Renal pelvis (tissue), 1 donor: ENCODE measurements at regions not wholly inside any gene's neighbourhood (a gene's known extent, or its start where the extent isn't known, plus 50 kb on each side); places are given as distances from the start of the nearest gene placed in this dataset.
A peak's percentile ranks its signal among the peaks of the same experiment; 100 is the strongest.

ENCODE experiments used
- DNase-seq: peaks from one replicate; pipeline ENCODE4 v3.0.0-alpha.2; 2013

GRCh38 chr4:56206258-56206657 is 181.0 kb downstream of the AASDH start:
- DNase-seq: no peak

- no peak for DNase-seq
Measured at GRCh38 chr4:56200275-56200674, 187.0 kb downstream of the AASDH start.

- DNase-seq: no peak
Measured at GRCh38 chr4:56198265-56198664, 189.0 kb downstream of the AASDH start.

- DNase-seq: no peak
Measured at GRCh38 chr4:56197387-56197786, 189.9 kb downstream of the AASDH start.

- DNase-seq: no peak
Measured at GRCh38 chr4:56195025-56195424, 192.3 kb downstream of the AASDH start.

GRCh38 chr4:56191534-56191933 is 195.8 kb downstream of the AASDH start:
- no peak for DNase-seq

- no peak for DNase-seq
Measured at GRCh38 chr4:56187688-56188087, 199.6 kb downstream of the AASDH start.

- DNase-seq: no peak
Measured at GRCh38 chr4:56186808-56187523, 200.3 kb downstream of the AASDH start.

- no peak for DNase-seq
Measured at GRCh38 chr4:56185901-56186300, 201.4 kb downstream of the AASDH start.

GRCh38 chr4:56184214-56184613 is 203.1 kb downstream of the AASDH start:
- no peak for DNase-seq

GRCh38 chr4:56183344-56183959 is 203.8 kb downstream of the AASDH start:
- DNase-seq: no peak

- DNase-seq: no peak
Measured at GRCh38 chr4:56182356-56182755, 204.9 kb downstream of the AASDH start.

- DNase-seq: no peak
Measured at GRCh38 chr4:56181140-56181953, 205.9 kb downstream of the AASDH start.

- no peak for DNase-seq
Measured at GRCh38 chr4:56169061-56169460, 218.2 kb downstream of the AASDH start.

GRCh38 chr4:56164907-56165306 is 216.2 kb downstream of the CEP135 start:
- peak; percentile 54 for DNase-seq

- no peak for DNase-seq
Measured at GRCh38 chr4:56160636-56161035, 211.9 kb downstream of the CEP135 start.

- DNase-seq: no peak
Measured at GRCh38 chr4:56158483-56158882, 209.7 kb downstream of the CEP135 start.

- DNase-seq: no peak
Measured at GRCh38 chr4:56156141-56156540, 207.4 kb downstream of the CEP135 start.

- no peak for DNase-seq
Measured at GRCh38 chr4:56155432-56155831, 206.7 kb downstream of the CEP135 start.

- DNase-seq: no peak
Measured at GRCh38 chr4:56149591-56149990, 200.8 kb downstream of the CEP135 start.

- DNase-seq: no peak
Measured at GRCh38 chr4:56148428-56148827, 199.7 kb downstream of the CEP135 start.

- no peak for DNase-seq
Measured at GRCh38 chr4:56147371-56147770, 198.6 kb downstream of the CEP135 start.

- no peak for DNase-seq
Measured at GRCh38 chr4:56146956-56147355, 198.2 kb downstream of the CEP135 start.
